ENCODE measurements at regions not wholly inside any gene's neighbourhood (a gene's known extent, or its start where the extent isn't known, plus 50 kb on each side); places are given as distances from the start of the nearest gene placed in this dataset.

GRCh38 chr2:60675301-60675700 is 80.8 kb upstream of the PAPOLG start:
- FAIRE-seq (no peak), DNase-seq (ENCODE audit: low read depth) (no peak)
- TF ChIP-seq CTCF (IDR thresholded peaks at IDR 0.05; ENCODE audit: insufficient read depth, low read length, severe bottlenecking): no peak
- Histone ChIP-seq H3K4me3 (ENCODE audit: low read depth, low read length) (no peak overlapping the region), H3K27me3 (ENCODE audit: control insufficient read depth, insufficient read depth, low read length) (peaks cover 8% of the 10 kb centered on the region), H3K36me3 (ENCODE audit: control insufficient read depth, insufficient read depth, low read length) (no peaks in the 10 kb centered on the region)

- Histone ChIP-seq H3K27me3 (ENCODE audit: control insufficient read depth, insufficient read depth, low read length) (peaks cover 8% of the 10 kb centered on the region), H3K36me3 (ENCODE audit: control insufficient read depth, insufficient read depth, low read length) (no peaks in the 10 kb centered on the region), H3K4me3 (ENCODE audit: low read depth, low read length) (no peak overlapping the region)
- DNase-seq (ENCODE audit: low read depth) (no peak), FAIRE-seq (no peak)
- TF ChIP-seq CTCF (IDR thresholded peaks at IDR 0.05; ENCODE audit: insufficient read depth, low read length, severe bottlenecking): no peak
Observed at GRCh38 chr2:60676706-60677330, 79.2 kb upstream of the PAPOLG start.

GRCh38 chr2:60677356-60677755 is 78.7 kb upstream of the PAPOLG start:
- no peak overlapping the region for H3K4me3 ChIP-seq (ENCODE audit: low read depth, low read length)
- DNase-seq (ENCODE audit: low read depth): no peak
- peaks cover 8% of the 10 kb centered on the region for H3K27me3 ChIP-seq (ENCODE audit: control insufficient read depth, insufficient read depth, low read length)
- no peak for FAIRE-seq
- H3K36me3 ChIP-seq (ENCODE audit: control insufficient read depth, insufficient read depth, low read length): no peaks in the 10 kb centered on the region
- TF ChIP-seq CTCF (IDR thresholded peaks at IDR 0.05; ENCODE audit: insufficient read depth, low read length, severe bottlenecking): no peak

GRCh38 chr2:60678551-60678950 is 77.5 kb upstream of the PAPOLG start:
- no peak for DNase-seq (ENCODE audit: low read depth)
- Histone ChIP-seq H3K4me3 (ENCODE audit: low read depth, low read length) (no peak overlapping the region), H3K27me3 (ENCODE audit: control insufficient read depth, insufficient read depth, low read length) (peaks cover 8% of the 10 kb centered on the region), H3K36me3 (ENCODE audit: control insufficient read depth, insufficient read depth, low read length) (no peaks in the 10 kb centered on the region)
- no peak for TF ChIP-seq CTCF (IDR thresholded peaks at IDR 0.05; ENCODE audit: insufficient read depth, low read length, severe bottlenecking)
- no peak for FAIRE-seq

GRCh38 chr2:60679036-60679780 is 76.9 kb upstream of the PAPOLG start:
- FAIRE-seq (no peak), DNase-seq (ENCODE audit: low read depth) (no peak)
- Histone ChIP-seq H3K27me3 (ENCODE audit: control insufficient read depth, insufficient read depth, low read length) (peaks cover 8% of the 10 kb centered on the region), H3K36me3 (ENCODE audit: control insufficient read depth, insufficient read depth, low read length) (no peaks in the 10 kb centered on the region), H3K4me3 (ENCODE audit: low read depth, low read length) (no peak overlapping the region)
- TF ChIP-seq CTCF (IDR thresholded peaks at IDR 0.05; ENCODE audit: insufficient read depth, low read length, severe bottlenecking): no peak

Measured in bronchial epithelial cell (primary cell).